GF-D8 (cell line): ENCODE measurements at regions not wholly inside any gene's neighbourhood (a gene's known extent, or its start where the extent isn't known, plus 50 kb on each side); places are given as distances from the start of the nearest gene placed in this dataset.
"Not testable (repeated sequence)": the region's sequence is repeated elsewhere in the genome, so short reads cannot be mapped to it uniquely, and the experiment has no call there.

Experiments used
- DNase-seq: peaks from one replicate; lab custom pipeline; 2025; lab: John Stamatoyannopoulos, UW

- DNase-seq, result no peak
Observed at GRCh38 chr2:208935531-208935930, 488.3 kb upstream of the MAP2 start.

GRCh38 chr2:208937521-208937920 lies 486.3 kb upstream of the MAP2 start:
- no peak for DNase-seq

- DNase-seq, result no peak
Observed at GRCh38 chr2:208939852-208940251, 484.0 kb upstream of the MAP2 start.

GRCh38 chr2:208945719-208946256 lies 478.1 kb upstream of the MAP2 start:
- DNase-seq, result no peak

- DNase-seq, result no peak
Observed at GRCh38 chr2:208948073-208948472, 475.8 kb upstream of the MAP2 start.

GRCh38 chr2:208970070-208970469 lies 453.8 kb upstream of the MAP2 start:
- no peak for DNase-seq

GRCh38 chr2:208977582-208977981 lies 446.3 kb upstream of the MAP2 start:
- DNase-seq, result no peak

GRCh38 chr2:208978946-208979345 lies 444.9 kb upstream of the MAP2 start:
- no peak for DNase-seq

GRCh38 chr2:208980321-208980720 lies 443.5 kb upstream of the MAP2 start:
- DNase-seq, result no peak

GRCh38 chr2:208982831-208983230 lies 441.0 kb upstream of the MAP2 start:
- no peak for DNase-seq

GRCh38 chr2:208983486-208983885 lies 440.4 kb upstream of the MAP2 start:
- no peak for DNase-seq

GRCh38 chr2:208984376-208985090 lies 439.3 kb upstream of the MAP2 start:
- no peak for DNase-seq

- DNase-seq, result no peak
Observed at GRCh38 chr2:208985644-208986043, 438.2 kb upstream of the MAP2 start.

- DNase-seq, result no peak
Observed at GRCh38 chr2:208990716-208991115, 433.1 kb upstream of the MAP2 start.

GRCh38 chr2:208999911-209000310 lies 423.9 kb upstream of the MAP2 start:
- no peak for DNase-seq

- no peak for DNase-seq
Observed at GRCh38 chr2:209002054-209002453, 421.8 kb upstream of the MAP2 start.

GRCh38 chr2:209005371-209005770 lies 418.5 kb upstream of the MAP2 start:
- no peak for DNase-seq

GRCh38 chr2:209008636-209009287 lies 415.1 kb upstream of the MAP2 start:
- DNase-seq, result no peak

GRCh38 chr2:209018633-209019032 lies 405.2 kb upstream of the MAP2 start:
- not testable (repeated sequence) for DNase-seq

- no peak for DNase-seq
Observed at GRCh38 chr2:209029249-209029648, 394.6 kb upstream of the MAP2 start.

- no peak for DNase-seq
Observed at GRCh38 chr2:209044307-209044706, 379.5 kb upstream of the MAP2 start.

GRCh38 chr2:209046163-209046562 lies 377.7 kb upstream of the MAP2 start:
- no peak for DNase-seq

- no peak for DNase-seq
Observed at GRCh38 chr2:209049608-209050007, 374.2 kb upstream of the MAP2 start.

- no peak for DNase-seq
Observed at GRCh38 chr2:209062210-209062609, 361.6 kb upstream of the MAP2 start.
